Left ventricle myocardium inferior (tissue), 1 donor: ENCODE measurements at regions not wholly inside any gene's neighbourhood (a gene's known extent, or its start where the extent isn't known, plus 50 kb on each side); places are given as distances from the start of the nearest gene placed in this dataset.

Experiments used
- DNase-seq: peaks from one replicate; pipeline ENCODE4 v3.0.0-alpha.2; 2020
- H3K27ac ChIP-seq: fragments of 200-600 bp; replicated peaks from 2 replicates; pipeline ENCODE4 v1.8.0; 2021
- H3K27me3 ChIP-seq: fragments of 200-600 bp; 2 replicates; pipeline ENCODE4 v1.8.0; 2021; ENCODE audit warnings: low read depth
- H3K36me3 ChIP-seq: fragments of 200-600 bp; 2 replicates; pipeline ENCODE4 v1.8.0; 2021
- H3K4me1 ChIP-seq: fragments of 200-600 bp; 2 replicates; pipeline ENCODE4 v1.8.0; 2021
- H3K4me3 ChIP-seq: fragments of 200-600 bp; 2 replicates; pipeline ENCODE4 v1.8.0; 2021; ENCODE audit warnings: mild to moderate bottlenecking, moderate library complexity
- H3K9me3 ChIP-seq: fragments of 200-600 bp; replicated peaks from 2 replicates; pipeline ENCODE4 v1.8.0; 2021
- CTCF ChIP-seq: fragments of 200-600 bp; IDR thresholded peaks from 2 replicates; pipeline ENCODE4 v1.8.0; 2021; ENCODE audit warnings: antibody characterized with exemption, mild to moderate bottlenecking, borderline replicate concordance
- intact Hi-C: fragments of 100-400 bp; cut with micrococcal nuclease; formaldehyde crosslinking; loops from one replicate; pipeline ENCODE4 v1.11.0; 2022
- donor health status: DM: no; HTN: yes; CAD: no; lungs with severe emphysema.

GRCh38 chr5:23274171-23274570, 233.2 kb upstream of the PRDM9 start:
- H3K36me3 ChIP-seq, result no peaks in the 10 kb centered on the region
- no peaks in the 10 kb centered on the region for H3K27me3 ChIP-seq
- no peaks in the 10 kb centered on the region for H3K4me1 ChIP-seq
- no peak overlapping the region for H3K27ac ChIP-seq
- H3K4me3 ChIP-seq, result no peak overlapping the region
- DNase-seq, result no peak
- TF ChIP-seq CTCF, result no peak
- no peaks in the 10 kb centered on the region for H3K9me3 ChIP-seq
- intact Hi-C loops, result no loop called here

DNA sequence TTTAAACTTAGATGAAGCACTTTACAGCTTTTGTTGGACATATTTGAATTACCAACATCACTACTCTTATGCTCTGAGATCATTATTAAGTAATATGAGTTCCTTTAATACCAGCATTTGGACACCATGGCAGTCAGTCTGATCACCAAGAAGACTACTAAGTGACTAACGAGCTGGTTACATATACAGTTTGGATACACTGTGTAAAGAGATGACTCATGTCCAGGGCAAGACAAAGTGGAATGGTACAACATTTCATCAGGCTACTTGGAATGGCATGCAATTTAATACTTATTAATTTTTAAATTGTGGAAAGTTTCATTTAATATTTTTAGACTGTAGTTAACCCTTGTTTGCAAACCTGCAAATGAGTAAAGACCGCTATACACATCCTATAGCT, 237.4 kb upstream of the PRDM9 start:
- Histone ChIP-seq H3K9me3 (no peaks in the 10 kb centered on the region), H3K4me3 (no peak overlapping the region)
- TF ChIP-seq CTCF, result no peak

DNA sequence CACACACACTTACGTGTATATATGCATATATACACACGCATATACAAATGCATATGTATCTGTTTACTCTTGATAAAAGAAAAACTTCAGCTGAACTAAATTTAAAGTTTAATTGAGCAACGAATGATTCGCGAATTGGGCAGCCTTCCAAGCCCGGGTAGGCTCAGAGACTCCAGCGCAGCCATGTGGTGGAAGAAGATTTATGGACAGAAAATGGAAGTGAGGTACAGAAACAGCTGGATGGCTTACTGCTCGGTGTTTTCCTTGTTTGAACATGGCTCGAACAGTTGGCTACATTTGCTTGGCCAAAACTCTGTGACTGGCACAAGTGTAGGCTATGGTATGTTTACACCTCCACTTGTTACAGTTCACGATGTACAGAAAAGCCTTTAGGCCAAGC, 239.3 kb upstream of the PRDM9 start:
- Histone ChIP-seq H3K27me3 (no peaks in the 10 kb centered on the region), H3K36me3 (no peaks in the 10 kb centered on the region), H3K27ac (no peak overlapping the region), H3K9me3 (no peaks in the 10 kb centered on the region), H3K4me1 (no peaks in the 10 kb centered on the region), H3K4me3 (no peak overlapping the region)
- TF ChIP-seq CTCF, result no peak
- no peak for DNase-seq
- intact Hi-C loops, result no loop called here

More for the DNA sequence above, 237.4 kb upstream of the PRDM9 start:
- no peak for DNase-seq
- Histone ChIP-seq H3K36me3 (no peaks in the 10 kb centered on the region), H3K27ac (no peak overlapping the region), H3K4me1 (no peaks in the 10 kb centered on the region), H3K27me3 (no peaks in the 10 kb centered on the region)
- intact Hi-C loops, result no loop called here

- Histone ChIP-seq H3K4me1 (no peaks in the 10 kb centered on the region), H3K27me3 (no peaks in the 10 kb centered on the region), H3K36me3 (no peaks in the 10 kb centered on the region), H3K27ac (no peak overlapping the region), H3K4me3 (no peak overlapping the region), H3K9me3 (no peaks in the 10 kb centered on the region)
- no peak for DNase-seq
- intact Hi-C loops, result no loop called here
- TF ChIP-seq CTCF, result no peak
These were observed 246.8 kb upstream of the PRDM9 start for GRCh38 chr5:23260621-23261020.

DNA sequence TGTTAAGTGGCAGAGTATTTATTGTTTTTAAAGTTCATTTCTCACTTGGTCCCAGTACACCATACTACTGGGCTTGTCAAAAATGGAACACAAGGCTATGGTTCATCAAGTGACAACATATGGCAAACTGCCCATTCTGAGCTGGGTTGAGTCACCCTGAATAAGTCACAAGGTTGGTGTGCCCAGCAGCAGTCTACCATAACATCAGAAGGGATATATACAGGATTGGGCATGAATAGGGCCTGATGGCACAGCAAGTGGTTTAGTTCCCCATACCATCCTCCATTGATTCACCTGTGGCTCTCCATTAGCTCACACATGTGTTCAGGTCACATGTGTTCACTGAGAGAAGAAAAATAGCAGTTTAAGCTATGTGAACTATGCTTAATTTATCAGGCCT, 249.8 kb upstream of the PRDM9 start:
- intact Hi-C loops, result no loop called here
- H3K36me3 ChIP-seq, result no peaks in the 10 kb centered on the region
- DNase-seq, result no peak
- no peak overlapping the region for H3K4me3 ChIP-seq
- H3K27ac ChIP-seq, result no peak overlapping the region
- H3K9me3 ChIP-seq, result no peaks in the 10 kb centered on the region
- no peaks in the 10 kb centered on the region for H3K4me1 ChIP-seq
- TF ChIP-seq CTCF, result no peak
- H3K27me3 ChIP-seq, result no peaks in the 10 kb centered on the region
